ENCODE measurements at regions not wholly inside any gene's neighbourhood (a gene's known extent, or its start where the extent isn't known, plus 50 kb on each side); places are given as distances from the start of the nearest gene placed in this dataset.

GRCh38 chr2:47719099-47719498 lies 63.8 kb upstream of the MSH6 start:
- no peak for TF ChIP-seq EZH2 (IDR thresholded peaks at IDR 0.05; ENCODE audit: low read length, unreplicated experiment)
- TF ChIP-seq CTCF (conservative IDR thresholded peaks at IDR 0.05; ENCODE audit: low read depth, low read length) = no peak

Measured in PC-3 (cell line).